ENCODE measurements at regions not wholly inside any gene's neighbourhood (a gene's known extent, or its start where the extent isn't known, plus 50 kb on each side); places are given as distances from the start of the nearest gene placed in this dataset.

DNA sequence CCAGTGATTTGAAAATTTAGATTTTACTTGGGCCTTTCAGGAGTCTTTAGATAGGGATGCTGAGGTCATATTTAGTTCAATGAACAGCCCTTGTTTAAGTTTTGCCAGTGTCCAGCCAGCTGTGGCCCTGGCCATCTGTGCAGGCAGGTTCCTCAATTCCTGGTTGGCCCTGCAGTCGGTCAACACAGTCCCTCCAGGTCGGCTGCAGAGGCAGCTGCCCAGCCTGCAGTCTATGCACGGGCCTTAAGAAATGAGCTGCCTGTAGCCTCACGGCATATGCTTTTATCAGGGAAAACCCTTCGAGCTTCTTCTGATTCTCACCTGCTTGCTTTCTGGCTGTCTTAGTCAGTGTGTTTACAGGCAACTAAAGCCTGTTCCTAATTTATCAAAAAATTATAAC is 199.2 kb upstream of the TPM1 start:
- in situ Hi-C loops (cut with MboI; ENCODE audit: low pct_unique_long_range_greater_than_20kb, low sequenced_read_pairs): no loop called here
- DNase-seq: no peak

DNA sequence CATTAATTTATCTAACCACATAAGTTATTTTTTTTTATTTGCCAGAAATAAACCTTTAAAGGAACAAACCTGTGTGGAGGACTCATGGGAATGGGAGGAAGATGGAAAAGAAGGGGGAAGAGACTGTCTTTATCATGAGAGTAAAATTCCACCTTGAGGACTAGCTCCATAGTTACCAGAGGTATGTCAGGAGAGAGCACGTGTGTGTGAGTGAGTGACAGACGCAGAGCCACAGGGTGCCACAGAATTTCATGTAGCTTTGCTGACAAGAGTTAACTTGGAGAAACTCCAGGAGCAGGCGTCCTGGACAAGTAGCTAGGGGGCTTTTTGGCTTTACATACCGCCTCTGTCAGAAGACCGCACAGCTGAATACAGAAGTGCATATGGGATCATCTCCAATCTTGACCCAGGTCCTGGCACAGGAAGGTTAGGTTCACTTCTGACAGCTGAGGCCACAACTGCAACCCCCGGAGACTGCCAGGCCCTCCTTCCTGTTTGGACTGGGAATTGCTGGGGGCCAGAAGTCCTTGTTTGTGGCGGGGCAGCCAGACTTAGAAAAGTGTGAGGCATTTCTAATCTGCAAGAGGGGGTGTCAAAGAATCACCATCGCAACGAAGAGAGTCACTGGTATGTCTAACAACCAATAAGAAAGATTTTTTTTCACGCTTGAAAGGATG is 197.8 kb upstream of the TPM1 start:
- in situ Hi-C loops (cut with MboI; ENCODE audit: low pct_unique_long_range_greater_than_20kb, low sequenced_read_pairs): no loop called here
- DNase-seq: no peak

- in situ Hi-C loops (cut with MboI; ENCODE audit: low pct_unique_long_range_greater_than_20kb, low sequenced_read_pairs): no loop called here
- no peak for DNase-seq
These were observed 197.1 kb upstream of the TPM1 start for GRCh38 chr15:62845241-62846126.

- no peak for DNase-seq
- in situ Hi-C loops (cut with MboI; ENCODE audit: low pct_unique_long_range_greater_than_20kb, low sequenced_read_pairs): no loop called here
These were observed 196.3 kb upstream of the TPM1 start for GRCh38 chr15:62846131-62846804.

GRCh38 chr15:62846805-62847495 is 195.6 kb upstream of the TPM1 start:
- no peak for DNase-seq
- in situ Hi-C loops (cut with MboI; ENCODE audit: low pct_unique_long_range_greater_than_20kb, low sequenced_read_pairs): no loop called here

GRCh38 chr15:62847900-62848489 is 194.6 kb upstream of the TPM1 start:
- in situ Hi-C loops (cut with MboI; ENCODE audit: low pct_unique_long_range_greater_than_20kb, low sequenced_read_pairs): no loop called here
- peak; percentile 52 for DNase-seq

DNA sequence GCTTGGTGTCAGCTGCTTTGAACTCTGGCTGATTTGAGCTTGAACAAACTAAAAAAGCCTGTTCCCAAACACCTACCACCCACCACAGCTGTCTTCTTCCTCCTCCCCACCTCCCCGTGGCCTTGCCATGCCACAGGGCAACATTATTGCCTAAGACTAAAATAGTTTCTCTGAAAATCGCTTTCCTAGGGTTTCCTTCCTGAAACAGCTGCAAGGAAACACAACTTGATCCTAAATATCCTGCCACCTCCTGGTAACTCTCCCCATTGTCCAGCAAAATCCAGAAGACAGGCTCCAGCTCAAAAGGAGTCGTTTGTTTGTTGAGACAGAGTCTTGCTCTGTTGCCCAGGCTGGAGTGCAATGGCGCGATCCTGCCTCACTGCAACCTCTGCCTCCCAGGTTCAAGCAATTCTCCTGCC is 193.9 kb upstream of the TPM1 start:
- DNase-seq: no peak
- in situ Hi-C loops (cut with MboI; ENCODE audit: low pct_unique_long_range_greater_than_20kb, low sequenced_read_pairs): no loop called here

GRCh38 chr15:62849316-62850106 is 193.0 kb upstream of the TPM1 start:
- in situ Hi-C loops (cut with MboI; ENCODE audit: low pct_unique_long_range_greater_than_20kb, low sequenced_read_pairs): no loop called here
- DNase-seq: no peak

GRCh38 chr15:62850318-62850717 is 192.2 kb upstream of the TPM1 start:
- no peak for DNase-seq
- in situ Hi-C loops (cut with MboI; ENCODE audit: low pct_unique_long_range_greater_than_20kb, low sequenced_read_pairs): no loop called here

GRCh38 chr15:62850791-62851291 is 191.7 kb upstream of the TPM1 start:
- in situ Hi-C loops (cut with MboI; ENCODE audit: low pct_unique_long_range_greater_than_20kb, low sequenced_read_pairs): no loop called here
- no peak for DNase-seq

GRCh38 chr15:62853114-62853840 is 189.3 kb upstream of the TPM1 start:
- in situ Hi-C loops (cut with MboI; ENCODE audit: low pct_unique_long_range_greater_than_20kb, low sequenced_read_pairs): no loop called here
- DNase-seq: no peak

GRCh38 chr15:62853841-62854225 is 188.7 kb upstream of the TPM1 start:
- in situ Hi-C loops (cut with MboI; ENCODE audit: low pct_unique_long_range_greater_than_20kb, low sequenced_read_pairs): no loop called here
- DNase-seq: no peak

DNA sequence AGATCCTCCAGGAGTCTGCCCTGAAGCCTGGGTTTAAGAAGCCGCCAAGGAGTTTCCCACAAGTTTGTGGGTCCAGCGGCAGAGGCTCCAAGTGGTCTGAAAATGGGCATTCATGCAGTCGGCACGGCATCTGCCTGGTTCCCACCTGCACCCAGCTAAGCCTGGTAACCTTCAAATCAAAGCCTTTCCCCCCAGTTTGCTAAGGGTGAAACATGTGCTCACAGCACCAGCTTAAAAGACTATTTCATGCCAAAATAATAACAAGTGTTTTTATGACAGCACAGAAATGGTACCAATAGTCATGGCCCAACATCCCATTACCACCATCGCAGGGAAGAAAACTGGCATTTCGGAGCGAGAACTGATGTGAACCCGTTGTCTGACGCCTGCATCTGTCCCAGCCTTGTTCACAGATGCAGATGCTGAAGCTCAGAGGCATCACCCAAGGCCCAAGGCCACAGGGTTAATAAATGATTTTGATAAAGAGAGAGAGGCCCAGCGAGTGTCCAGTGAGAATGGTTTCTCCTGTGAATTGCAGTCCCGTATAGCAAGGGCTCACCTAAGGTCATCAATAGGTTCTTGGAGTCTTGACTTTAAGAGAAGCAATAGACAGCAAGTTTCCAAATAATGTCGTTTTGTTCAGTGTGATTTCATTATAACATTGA is 188.0 kb upstream of the TPM1 start:
- no peak for DNase-seq
- in situ Hi-C loops (cut with MboI; ENCODE audit: low pct_unique_long_range_greater_than_20kb, low sequenced_read_pairs): no loop called here

DNA sequence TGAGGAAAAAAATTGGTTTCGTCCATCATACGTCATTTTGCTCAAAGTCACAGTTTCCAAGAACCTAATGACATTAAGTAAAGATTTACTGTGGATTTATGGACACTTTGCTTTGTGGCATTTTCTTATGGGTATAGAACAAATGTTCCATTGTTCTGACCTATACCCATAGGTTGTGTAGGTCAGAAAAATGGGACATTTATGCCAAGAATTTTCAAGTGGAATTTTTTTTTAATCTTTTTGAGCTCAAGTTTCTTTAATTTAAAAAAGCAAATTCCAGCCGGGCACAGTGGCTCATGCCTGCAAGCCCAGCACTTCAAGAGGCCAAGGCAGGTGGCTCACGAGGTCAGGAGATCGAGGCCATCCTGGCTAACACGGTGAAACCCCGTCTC is 187.5 kb upstream of the TPM1 start:
- in situ Hi-C loops (cut with MboI; ENCODE audit: low pct_unique_long_range_greater_than_20kb, low sequenced_read_pairs): no loop called here
- no peak for DNase-seq

DNA sequence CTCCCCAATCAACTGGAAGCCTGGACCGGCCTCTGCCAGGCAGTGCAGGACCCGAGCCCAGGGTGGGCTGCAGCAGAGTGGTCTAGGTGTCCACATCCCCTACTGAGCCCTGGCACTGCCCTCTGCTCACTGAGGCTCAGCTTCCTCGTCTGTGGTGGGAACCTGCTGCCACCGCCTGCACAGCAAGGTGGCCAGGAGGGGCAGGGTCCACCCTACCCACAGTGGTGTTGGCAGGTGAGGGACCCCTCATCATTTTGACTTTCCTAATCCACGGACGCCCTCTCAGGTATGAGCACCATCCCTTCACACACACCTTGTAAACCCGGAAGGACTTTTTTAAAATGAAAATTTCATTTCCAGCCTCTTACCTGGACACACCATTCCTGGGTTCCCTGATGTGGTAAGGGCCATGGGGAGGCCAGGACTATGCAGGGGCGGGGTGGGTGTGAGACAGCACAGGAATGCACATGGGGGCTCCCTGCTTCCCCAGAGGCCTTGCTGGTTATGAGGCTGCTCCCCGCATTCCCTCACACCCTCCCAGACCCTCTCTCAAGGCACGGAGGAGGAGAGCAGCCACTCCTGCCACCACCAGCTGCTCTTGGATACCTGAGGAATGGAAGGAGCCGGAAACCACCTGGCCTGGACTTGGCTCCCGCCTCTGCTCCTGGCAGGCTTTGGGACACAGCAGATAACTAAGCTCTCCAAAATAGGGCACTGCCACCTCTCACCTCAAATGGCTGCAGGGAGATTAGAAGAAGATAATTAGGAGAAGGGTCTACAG is 185.9 kb upstream of the TPM1 start:
- in situ Hi-C loops (cut with MboI; ENCODE audit: low pct_unique_long_range_greater_than_20kb, low sequenced_read_pairs): no loop called here
- no peak for DNase-seq

DNA sequence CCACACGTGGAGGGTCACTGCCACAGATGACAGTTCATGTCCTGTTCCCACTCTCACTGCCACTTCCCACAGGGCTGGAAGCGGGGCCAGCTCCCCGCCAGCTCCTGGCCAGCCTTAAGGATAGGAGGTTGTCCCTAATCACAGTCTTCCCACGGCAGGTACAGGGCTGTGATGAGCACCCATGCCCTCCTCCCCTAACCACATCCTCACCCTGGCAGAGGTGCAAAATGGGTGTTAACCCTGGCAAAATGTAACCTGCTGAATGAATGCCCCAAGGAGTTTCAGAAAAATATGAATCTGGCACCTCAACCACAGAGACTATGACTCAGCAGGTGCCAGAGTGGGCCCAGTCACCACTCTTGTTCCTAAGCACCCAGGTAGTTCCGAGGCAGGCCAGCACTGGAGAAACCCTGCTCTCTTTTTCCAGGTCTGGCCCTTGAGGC is 185.1 kb upstream of the TPM1 start:
- DNase-seq: no peak
- in situ Hi-C loops (cut with MboI; ENCODE audit: low pct_unique_long_range_greater_than_20kb, low sequenced_read_pairs): no loop called here

Measured in KBM-7 (cell line).